NCI-H187 (cell line): ENCODE measurements at regions not wholly inside any gene's neighbourhood (a gene's known extent, or its start where the extent isn't known, plus 50 kb on each side); places are given as distances from the start of the nearest gene placed in this dataset.

Experiments
- DNase-seq, 2 experiments: peaks; one replicate each; lab custom pipeline; 2025; lab: John Stamatoyannopoulos, UW

GRCh38 chr4:129420637-129421036 is 324.7 kb downstream of the C4orf33 start:
- no peak for DNase-seq

GRCh38 chr4:129422277-129422676 is 326.3 kb downstream of the C4orf33 start:
- no peak for DNase-seq

DNA sequence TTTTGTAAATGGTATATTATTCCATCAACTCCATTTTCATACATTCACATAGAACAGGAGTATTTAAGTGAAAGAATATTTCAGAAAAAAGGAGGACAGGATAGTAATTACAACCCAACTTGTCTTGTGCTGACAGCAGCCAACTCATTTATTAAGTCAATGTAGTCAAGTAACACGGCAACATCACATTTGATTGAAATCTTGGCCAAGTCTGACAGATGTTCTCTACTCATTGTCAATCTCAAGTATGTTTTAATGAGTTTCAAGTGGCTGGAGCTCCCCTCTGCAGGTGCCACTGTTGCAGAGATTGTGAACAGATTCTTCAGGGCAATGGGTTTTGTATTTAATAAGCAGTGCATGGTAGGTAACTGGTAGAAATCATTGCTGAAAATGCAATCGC is 332.5 kb downstream of the C4orf33 start:
- DNase-seq, result peak; percentile 32 to 80

GRCh38 chr4:129429581-129430320 is 333.8 kb downstream of the C4orf33 start:
- DNase-seq, result no peak

- no peak for DNase-seq
Observed at GRCh38 chr4:129437347-129437746, 341.4 kb downstream of the C4orf33 start.

DNA sequence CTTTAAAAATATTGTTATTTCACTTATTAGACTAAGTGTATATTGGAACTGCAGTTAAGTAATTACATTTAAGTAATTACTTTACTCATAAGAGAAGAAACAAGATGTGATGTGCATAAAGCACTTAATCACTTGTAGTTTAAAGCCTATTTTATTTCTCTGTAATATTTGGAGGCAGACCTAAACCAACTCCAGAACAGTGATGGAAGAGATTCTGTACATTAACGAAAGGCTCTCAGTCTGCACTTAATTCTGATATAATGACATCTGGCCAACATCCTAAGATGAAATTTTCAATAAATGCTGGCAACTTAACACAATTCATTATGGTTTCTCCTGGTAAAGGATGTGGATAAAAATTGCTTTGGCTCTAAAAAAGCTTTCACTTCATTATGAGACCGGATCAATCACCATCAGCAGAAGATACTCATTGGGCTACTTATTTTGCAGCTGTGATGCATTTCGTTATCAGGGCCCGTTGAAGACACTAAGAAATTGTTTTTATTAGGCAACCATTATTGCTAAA is 342.6 kb downstream of the C4orf33 start:
- DNase-seq, result no peak

GRCh38 chr4:129446074-129446473 is 350.1 kb downstream of the C4orf33 start:
- DNase-seq, result no peak

DNA sequence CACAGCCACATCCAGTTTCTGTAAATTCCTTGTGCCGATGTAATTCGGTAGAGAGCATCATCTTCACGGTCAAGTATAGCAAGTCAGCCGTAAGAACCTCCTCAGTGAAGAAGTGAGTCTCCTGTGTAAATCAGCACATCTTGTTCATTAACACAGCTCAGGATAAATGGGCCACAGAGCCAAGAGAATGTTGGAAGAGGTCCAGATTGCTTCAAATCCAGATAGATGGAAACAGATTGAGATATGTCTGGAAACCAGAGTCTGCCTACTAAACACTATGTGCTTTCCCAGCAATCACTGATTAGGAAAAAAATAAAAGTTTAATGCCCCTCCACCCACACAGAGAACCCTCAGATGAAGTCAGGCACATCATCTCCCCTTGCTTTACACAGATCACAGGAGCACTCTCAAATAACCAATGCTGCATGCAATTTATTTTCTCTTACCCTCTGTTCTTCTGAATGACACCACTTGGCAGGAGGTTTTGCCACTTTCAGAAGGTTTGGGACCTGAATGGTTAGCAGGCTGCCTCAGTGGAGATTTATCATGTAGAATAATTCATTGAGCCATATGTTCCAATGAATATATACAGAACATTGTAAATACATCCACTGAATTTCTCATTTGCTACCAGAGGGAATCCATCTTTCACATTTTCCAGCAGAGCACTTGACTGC is 357.7 kb downstream of the C4orf33 start:
- DNase-seq, result peak; percentile 39 to 45

DNA sequence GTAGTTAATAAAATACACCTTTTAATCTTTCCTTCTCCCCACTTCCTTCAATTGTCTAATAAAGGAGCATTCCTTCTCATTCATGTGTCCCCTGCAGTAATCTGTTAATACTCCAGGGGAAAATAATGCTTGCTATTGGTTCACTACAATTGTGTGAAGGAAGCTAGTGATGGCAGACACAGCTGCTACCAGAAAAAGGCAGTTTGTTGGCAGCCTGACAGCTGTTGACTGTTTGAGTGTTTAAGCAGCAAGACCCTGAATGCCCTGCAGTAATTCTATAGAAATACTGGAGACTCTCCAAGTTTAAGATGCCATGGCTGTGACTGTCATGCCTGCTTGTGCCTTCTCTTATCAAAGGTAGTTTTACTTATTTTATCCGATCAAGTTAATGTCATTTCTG is 359.5 kb downstream of the C4orf33 start:
- peak; percentile 33 to 57 for DNase-seq

GRCh38 chr4:129468624-129469023 is 372.7 kb downstream of the C4orf33 start:
- DNase-seq, result no peak

DNA sequence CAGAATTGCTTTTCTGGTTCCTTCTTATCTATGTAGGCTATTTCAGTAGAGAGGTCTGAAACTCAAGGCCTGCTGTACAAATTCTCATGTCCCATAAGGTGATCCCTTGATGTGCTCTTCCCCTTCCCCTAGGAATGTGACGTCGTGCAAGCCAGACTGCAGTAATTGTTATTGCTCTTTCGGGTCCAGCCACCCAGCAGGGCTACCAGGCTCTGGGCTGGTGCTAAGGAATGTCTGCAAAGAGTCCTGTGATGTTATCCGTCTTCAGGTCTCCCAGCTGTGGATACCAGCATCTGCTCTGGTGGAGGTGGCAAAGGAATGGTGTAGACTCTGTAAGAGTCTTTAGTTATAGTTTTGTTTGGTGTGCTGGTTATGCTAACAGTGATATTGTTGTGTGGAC is 378.7 kb downstream of the C4orf33 start:
- DNase-seq, result no peak

GRCh38 chr4:129481107-129481506 is 385.2 kb downstream of the C4orf33 start:
- DNase-seq, result no peak

DNA sequence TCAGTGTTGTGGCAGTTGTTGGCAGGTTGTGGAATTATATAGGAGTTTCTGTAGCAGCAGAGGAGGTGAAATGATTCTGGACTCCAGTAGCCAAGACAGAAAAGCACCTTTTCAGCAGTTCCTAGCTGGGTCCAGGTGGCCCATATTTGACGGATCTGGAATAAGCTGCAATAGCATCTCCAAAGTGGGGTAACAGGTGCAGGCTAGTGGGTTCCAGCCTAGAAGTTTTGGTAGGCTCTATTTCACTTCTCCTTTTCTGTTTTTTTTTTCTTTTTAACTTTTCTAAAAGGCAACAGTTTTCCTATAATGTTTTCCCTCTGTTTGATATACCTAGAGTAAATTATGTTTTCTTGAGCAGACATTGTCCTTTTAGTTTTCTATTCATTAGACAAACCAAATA is 392.5 kb downstream of the C4orf33 start:
- DNase-seq, result no peak

DNA sequence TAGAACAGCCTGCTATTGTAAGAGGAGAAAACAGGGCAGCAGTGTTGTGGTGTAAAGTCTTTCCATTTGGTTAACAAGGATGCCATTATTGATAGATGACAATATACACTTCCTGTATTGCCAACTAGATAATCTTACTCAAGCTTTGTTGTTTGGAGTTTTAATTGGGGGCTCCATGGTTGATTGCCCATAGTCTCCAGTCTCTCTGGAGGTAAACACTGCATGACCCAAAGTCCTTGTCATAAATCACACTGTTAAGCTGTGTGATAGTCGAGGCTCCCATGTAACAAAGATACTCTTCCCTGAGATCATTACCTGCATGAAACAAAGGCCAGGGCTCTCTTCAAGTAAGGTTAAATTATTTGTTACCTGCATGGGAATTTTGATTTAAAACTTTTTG is 394.6 kb downstream of the C4orf33 start:
- no peak for DNase-seq

DNA sequence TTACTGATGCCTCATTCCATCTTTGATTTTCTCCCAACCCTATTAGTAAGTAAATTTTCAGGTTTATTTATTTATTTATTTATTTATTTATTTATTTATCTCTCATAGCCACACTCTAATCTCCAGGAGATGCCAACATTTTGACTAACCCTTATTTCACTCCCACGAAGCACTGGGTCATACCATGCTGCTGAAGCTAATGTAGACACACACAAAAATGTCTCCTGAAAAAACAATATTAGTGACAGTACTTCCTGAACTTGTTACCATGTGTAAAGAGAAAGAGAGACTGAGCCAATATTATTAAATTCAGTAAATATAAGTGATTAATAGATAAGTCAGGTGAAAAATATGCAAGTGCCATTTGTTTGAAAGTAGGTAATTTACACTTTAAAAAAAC is 402.7 kb downstream of the C4orf33 start:
- DNase-seq, result no peak

DNA sequence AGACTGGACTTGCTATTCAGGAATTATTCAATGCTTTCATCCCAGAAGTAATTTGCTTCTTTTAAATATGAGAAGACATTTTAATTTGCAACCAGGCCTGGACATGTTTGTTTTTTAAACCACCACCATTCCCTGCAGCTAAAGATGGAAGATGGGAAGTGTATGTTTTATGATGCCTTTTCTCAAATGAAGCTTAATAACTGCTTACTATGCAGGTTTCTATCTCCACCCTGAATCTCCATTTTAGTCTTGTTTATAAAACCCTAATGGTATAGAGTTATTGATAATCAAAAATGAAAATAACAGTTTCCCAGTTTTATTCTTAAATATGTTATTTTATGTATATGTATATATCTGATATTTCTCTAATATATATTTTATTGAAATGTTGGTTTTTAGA is 418.9 kb downstream of the C4orf33 start:
- DNase-seq, result no peak

GRCh38 chr4:129515356-129515755 is 419.4 kb downstream of the C4orf33 start:
- DNase-seq, result no peak

GRCh38 chr4:129526812-129527211 is 430.9 kb downstream of the C4orf33 start:
- DNase-seq, result no peak

DNA sequence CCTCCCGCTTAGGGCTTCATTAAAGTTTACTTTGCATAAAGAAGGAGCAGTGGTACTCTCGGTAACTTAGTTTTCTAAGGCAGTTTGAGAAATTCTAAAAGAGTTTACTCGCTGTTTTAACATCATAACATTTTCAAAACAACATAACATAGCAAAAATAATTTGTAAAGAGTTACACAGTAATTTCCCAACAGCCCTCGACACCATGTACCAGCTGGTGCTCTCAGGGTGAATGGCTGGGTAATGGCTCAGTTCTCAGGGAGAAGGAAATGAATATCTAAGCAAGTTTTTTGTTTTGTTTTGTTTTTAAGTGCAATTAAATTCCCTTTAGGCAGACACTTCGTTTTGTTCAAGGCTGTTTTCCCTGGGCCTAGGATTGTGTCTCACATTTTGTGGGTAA is 435.3 kb downstream of the C4orf33 start:
- DNase-seq, result no peak

GRCh38 chr4:129532573-129532972 is 436.6 kb downstream of the C4orf33 start:
- DNase-seq, result no peak

DNA sequence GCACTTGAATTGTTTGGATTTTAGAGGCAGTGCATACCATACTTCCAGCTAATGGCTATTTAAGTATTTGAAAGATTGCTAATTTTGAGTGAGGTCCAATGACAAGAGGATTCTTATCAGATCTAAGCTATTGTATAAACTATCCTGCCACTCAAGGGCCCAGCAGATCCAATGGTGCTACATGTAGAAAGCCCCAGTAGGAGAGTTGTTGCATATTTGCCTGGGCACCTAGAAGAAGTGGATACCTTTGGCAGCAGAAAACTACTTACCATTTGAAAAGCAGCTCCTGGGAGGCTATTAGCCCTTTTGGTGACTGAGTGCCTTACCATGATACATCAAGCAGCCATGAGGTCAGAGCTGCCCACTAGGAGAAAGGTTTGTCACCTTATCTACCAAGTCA is 447.3 kb downstream of the C4orf33 start:
- DNase-seq, result no peak

GRCh38 chr4:129545599-129546278 is 449.8 kb downstream of the C4orf33 start:
- DNase-seq, result no peak

- no peak for DNase-seq
Observed at GRCh38 chr4:129546531-129546930, 450.6 kb downstream of the C4orf33 start.
